VCaP (cell line): ENCODE measurements at regions not wholly inside any gene's neighbourhood (a gene's known extent, or its start where the extent isn't known, plus 50 kb on each side); places are given as distances from the start of the nearest gene placed in this dataset.

Experiments used
- H3K27ac ChIP-seq: fragments of 450-650 bp; 2 replicates; pipeline ENCODE4 v1.5.1; 2017
- TF ChIP-seq, protein P1 (sequence below): fragments of 450-650 bp; conservative IDR thresholded peaks from 2 replicates; pipeline ENCODE4 v1.5.1; 2017; ENCODE audit warnings: mild to moderate bottlenecking, moderate library complexity

DNA sequence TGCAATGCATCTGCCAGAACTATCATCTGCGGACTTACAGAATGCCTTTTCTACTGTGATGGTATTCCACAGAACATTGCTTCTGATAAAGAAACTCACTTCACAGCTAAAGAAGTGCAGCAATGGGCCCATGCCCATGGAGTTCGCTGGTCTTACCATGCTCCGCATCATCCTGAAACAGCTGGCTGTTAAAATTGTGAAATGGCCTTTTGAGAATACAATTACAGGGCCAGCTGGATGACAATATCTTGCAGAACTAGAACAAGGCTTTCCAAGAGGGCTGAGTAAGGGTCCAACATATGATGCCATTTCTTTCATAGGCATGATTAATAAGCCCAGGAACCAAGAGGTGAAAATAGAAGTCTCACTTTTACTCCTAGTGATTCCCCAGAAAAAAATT, 104.1 kb upstream of the ADCY1 start:
- no peak overlapping the region for H3K27ac ChIP-seq
- TF ChIP-seq, protein P1, sequence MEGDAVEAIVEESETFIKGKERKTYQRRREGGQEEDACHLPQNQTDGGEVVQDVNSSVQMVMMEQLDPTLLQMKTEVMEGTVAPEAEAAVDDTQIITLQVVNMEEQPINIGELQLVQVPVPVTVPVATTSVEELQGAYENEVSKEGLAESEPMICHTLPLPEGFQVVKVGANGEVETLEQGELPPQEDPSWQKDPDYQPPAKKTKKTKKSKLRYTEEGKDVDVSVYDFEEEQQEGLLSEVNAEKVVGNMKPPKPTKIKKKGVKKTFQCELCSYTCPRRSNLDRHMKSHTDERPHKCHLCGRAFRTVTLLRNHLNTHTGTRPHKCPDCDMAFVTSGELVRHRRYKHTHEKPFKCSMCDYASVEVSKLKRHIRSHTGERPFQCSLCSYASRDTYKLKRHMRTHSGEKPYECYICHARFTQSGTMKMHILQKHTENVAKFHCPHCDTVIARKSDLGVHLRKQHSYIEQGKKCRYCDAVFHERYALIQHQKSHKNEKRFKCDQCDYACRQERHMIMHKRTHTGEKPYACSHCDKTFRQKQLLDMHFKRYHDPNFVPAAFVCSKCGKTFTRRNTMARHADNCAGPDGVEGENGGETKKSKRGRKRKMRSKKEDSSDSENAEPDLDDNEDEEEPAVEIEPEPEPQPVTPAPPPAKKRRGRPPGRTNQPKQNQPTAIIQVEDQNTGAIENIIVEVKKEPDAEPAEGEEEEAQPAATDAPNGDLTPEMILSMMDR: no peak

DNA sequence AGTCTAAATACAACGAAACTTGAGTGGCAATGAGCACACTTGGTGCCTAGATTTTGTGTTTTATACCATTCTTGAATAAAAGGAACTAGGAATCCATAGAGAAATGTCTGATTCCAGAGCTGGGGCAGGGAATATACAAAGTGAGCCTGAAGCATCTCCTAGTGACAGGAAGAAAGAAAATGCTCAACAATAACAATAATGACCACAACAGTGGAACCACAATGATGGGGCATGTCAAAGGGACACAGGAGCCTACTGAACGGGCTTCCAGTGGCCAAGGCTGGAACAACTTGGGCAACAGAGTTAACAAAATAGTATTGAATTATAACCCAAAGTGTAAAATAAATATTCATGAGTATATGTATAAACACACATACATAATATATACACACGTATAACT, 94.4 kb upstream of the ADCY1 start:
- TF ChIP-seq, protein P1: no peak
- no peak overlapping the region for H3K27ac ChIP-seq

DNA sequence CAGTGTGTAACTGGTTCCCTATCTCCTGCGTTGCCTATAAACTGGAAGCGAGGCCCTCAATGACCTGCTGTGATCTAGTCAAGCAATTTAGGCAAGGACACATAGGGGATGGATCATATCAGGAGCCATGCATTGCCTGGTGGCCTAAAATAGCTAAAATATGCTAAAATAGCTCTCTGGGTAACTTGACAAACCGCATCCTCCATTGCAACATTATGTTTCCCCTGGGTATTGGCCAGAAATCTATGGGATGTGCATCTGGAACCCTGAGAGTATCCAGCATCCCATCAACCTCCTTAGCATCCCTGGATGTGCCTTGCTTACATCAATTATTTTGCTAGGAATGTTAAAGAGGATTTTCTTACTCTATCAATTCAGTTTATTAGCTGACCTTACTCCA, 91.7 kb upstream of the ADCY1 start:
- TF ChIP-seq, protein P1: no peak
- no peak overlapping the region for H3K27ac ChIP-seq

DNA sequence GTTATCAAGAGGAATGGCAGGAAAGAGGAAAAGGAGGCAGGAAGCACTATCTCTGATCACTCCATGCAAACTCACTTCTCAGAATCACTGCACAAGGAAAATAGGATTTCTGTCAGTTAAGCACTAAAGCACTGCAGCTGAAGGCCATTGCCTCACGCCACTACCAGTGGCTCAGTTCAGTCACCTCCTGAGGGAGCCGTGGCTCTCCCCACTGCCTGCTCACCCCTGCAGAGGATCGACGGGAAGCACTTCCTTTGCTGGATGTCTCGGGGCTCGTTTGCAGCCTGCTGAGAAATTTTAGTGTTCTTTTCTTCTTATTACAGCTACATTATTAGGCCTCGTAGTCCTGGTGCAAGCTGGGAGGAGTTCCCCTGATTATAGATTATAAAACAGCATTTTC, 90.1 kb upstream of the ADCY1 start:
- H3K27ac ChIP-seq: no peak overlapping the region; the same call in 1 of the 2 replicates
- TF ChIP-seq, protein P1: no peak

DNA sequence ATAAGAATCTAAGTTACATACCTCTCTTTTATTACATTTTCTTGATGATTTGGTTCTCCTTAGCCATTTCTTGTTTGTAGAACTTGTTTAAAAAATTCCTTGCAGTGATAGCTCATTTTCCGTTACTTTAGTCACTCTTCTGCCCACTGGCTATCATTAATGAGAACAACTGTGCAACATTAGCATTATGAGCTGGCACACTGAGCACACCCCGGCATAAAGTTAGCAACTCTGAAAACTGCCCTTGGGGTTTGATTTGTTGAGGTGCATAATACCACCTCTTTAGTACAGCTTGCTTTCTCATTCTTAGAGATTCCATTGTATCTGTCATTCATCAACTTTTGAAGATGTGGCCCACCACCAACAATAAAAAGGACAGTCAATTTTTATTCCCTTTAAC, 87.6 kb upstream of the ADCY1 start:
- no peak overlapping the region for H3K27ac ChIP-seq
- TF ChIP-seq, protein P1: no peak

DNA sequence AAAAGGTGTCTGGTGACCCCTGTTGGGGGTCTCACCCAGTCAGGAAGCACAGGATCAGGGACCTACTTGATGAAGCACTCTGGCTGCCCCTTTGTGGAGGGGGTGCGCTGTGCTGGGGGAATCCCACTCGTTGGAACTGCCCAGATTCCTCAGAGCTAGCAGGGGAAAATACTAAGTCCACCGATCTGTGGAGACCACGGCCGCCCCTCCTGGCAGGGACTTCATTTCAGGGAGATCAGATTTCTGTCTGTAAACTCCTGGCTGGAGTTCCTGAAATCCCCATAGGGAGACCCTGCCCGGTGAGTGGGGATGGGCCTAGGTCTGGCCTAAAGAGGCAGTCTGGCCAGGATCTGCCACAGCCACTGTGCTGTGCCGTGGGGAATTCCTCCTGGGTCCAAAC, 79.3 kb upstream of the ADCY1 start:
- TF ChIP-seq, protein P1: no peak
- H3K27ac ChIP-seq: no peak overlapping the region

DNA sequence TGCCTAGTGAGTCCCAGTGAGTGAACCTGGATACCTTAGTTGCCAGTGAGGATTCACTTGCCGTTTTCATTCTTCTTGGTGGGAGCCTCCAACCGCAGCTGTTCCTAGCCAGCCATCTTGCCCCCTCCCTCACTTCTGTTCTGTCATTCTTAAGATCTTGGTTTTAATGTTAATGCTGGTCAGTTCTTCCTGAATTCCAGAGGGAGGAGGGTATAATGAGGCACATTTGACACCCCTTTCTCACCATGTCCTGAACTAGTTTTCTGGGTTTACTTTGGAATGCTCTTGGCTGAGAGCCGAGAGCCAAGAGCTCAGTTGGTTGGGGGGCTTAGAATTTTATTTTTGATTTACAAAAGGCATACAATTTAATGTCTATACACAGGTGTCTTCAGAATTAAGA, 78.5 kb upstream of the ADCY1 start:
- TF ChIP-seq, protein P1: no peak

DNA sequence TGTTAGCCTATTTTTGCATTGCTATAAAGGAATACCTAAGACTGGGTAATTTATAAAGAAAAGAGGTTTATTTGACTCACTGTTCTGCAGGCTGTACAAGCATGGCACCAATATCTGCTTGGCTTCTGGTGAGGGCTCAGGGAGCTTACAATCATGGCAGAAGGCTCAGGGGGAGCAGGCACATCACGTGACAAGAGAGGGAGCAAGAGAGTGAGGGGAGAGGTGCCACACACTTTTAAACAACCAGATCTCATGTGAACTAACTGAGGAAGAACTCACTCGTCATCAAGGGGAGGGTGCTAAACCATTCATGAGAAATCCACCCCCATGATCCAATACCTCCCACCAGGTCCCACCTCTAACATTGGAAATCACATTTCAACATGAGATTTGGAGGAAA, 73.9 kb upstream of the ADCY1 start:
- H3K27ac ChIP-seq: no peak overlapping the region
- TF ChIP-seq, protein P1: no peak

More for the DNA sequence above, 78.5 kb upstream of the ADCY1 start:
- no peak overlapping the region for H3K27ac ChIP-seq
